Endothelial cell of umbilical vein (primary cell): ENCODE measurements at regions not wholly inside any gene's neighbourhood (a gene's known extent, or its start where the extent isn't known, plus 50 kb on each side); places are given as distances from the start of the nearest gene placed in this dataset.

Experiments used
- EZH2 ChIP-seq: IDR thresholded peaks from 2 replicates; pipeline ENCODE4 v1.6.1; 2012; ENCODE audit warnings: borderline replicate concordance, low read depth, mild to moderate bottlenecking, moderate library complexity, low read length, inconsistent platforms; ENCODE audit not compliant: severe bottlenecking
- MYC ChIP-seq: IDR thresholded peaks from one replicate; pipeline ENCODE4 v1.6.1; 2011; ENCODE audit warnings: mild to moderate bottlenecking, low read depth, low read length
- POLR2A ChIP-seq: IDR thresholded peaks from 2 replicates; pipeline ENCODE4 v1.6.1; 2012; ENCODE audit warnings: low read depth, mild to moderate bottlenecking, control low read depth, low read length
- POLR2AphosphoS5 ChIP-seq: IDR thresholded peaks from 2 replicates; pipeline ENCODE4 v1.6.1; 2012; ENCODE audit warnings: low read depth, mild to moderate bottlenecking, control low read depth, low read length, moderate library complexity; ENCODE audit not compliant: insufficient read depth
- TF ChIP-seq, protein P1 (sequence below), 2 donors: IDR thresholded peaks; 1 replicate in 1 of 2; 2 replicates in 1 of 2; pipeline ENCODE4 v1.5.1; 2011; ENCODE audit warnings: low read length in 2 of 2, mild to moderate bottlenecking in 2 of 2, moderate library complexity in 2 of 2, control low read depth in 1 of 2, inconsistent platforms in 1 of 2, low read depth in 1 of 2; ENCODE audit not compliant: insufficient read depth in 1 of 2; ENCODE audit errors: extremely low read depth in 1 of 2
- TF ChIP-seq, protein P2 (sequence below): IDR thresholded peaks from 2 replicates; pipeline ENCODE4 v1.6.1; 2011; ENCODE audit not compliant: insufficient read depth, insufficient read length

DNA sequence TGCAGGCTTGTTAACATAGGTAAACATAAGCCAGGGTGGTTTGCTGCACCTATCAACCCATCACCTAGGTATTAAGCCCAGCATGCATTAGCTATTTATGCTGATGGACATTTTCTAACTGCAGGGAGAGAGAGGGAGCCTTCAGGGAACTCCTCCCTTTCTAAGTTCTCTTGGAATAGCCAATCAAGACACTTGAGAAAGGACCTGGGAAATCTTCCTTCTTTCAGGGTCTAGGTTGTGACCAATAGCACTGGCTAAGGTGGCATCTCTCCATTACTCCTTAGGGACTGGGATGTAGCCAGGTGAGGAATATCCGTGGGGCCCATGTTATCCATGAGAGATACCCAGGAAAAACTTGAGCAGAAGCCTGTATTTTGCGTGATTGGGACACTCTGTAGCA, 849.6 kb upstream of the MAP3K7 start:
- TF ChIP-seq, protein P1, sequence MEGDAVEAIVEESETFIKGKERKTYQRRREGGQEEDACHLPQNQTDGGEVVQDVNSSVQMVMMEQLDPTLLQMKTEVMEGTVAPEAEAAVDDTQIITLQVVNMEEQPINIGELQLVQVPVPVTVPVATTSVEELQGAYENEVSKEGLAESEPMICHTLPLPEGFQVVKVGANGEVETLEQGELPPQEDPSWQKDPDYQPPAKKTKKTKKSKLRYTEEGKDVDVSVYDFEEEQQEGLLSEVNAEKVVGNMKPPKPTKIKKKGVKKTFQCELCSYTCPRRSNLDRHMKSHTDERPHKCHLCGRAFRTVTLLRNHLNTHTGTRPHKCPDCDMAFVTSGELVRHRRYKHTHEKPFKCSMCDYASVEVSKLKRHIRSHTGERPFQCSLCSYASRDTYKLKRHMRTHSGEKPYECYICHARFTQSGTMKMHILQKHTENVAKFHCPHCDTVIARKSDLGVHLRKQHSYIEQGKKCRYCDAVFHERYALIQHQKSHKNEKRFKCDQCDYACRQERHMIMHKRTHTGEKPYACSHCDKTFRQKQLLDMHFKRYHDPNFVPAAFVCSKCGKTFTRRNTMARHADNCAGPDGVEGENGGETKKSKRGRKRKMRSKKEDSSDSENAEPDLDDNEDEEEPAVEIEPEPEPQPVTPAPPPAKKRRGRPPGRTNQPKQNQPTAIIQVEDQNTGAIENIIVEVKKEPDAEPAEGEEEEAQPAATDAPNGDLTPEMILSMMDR (IDR thresholded peaks at IDR 0.05; ENCODE audit: extremely low read depth in 1 of 2, insufficient read depth in 1 of 2, low read depth in 1 of 2, low read length in 2 of 2): no peak
- TF ChIP-seq POLR2A (no peak), POLR2AphosphoS5 (no peak), MYC (no peak), EZH2 (no peak)
- TF ChIP-seq, protein P2, sequence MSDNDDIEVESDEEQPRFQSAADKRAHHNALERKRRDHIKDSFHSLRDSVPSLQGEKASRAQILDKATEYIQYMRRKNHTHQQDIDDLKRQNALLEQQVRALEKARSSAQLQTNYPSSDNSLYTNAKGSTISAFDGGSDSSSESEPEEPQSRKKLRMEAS: no peak
